HEK293 (cell line): ENCODE measurements at regions not wholly inside any gene's neighbourhood (a gene's known extent, or its start where the extent isn't known, plus 50 kb on each side); places are given as distances from the start of the nearest gene placed in this dataset.

Experiments used
- CTCF ChIA-PET: fragments of 350-600 bp; formaldehyde crosslinking; extraction: SDS; loops from one replicate; lab custom pipeline; 2021; ENCODE audit warnings: antibody characterized with exemption; lab: Yijun Ruan, JAX
- POLR2A ChIA-PET: fragments of 300-600 bp; formaldehyde crosslinking; extraction: SDS; loops from one replicate; lab custom pipeline; 2020; ENCODE audit warnings: antibody characterized with exemption, inconsistent platforms; lab: Yijun Ruan, JAX
- H3K27ac ChIP-seq: fragments of 200-500 bp; sonication (Bioruptor generic); 2 replicates; pipeline ENCODE4 v1.5.1; 2014; ENCODE audit warnings: low read depth, low read length, control low read depth, inconsistent platforms; ENCODE audit errors: extremely low read depth
- H3K36me3 ChIP-seq, 2 experiments: fragments of 200-500 bp in 1 of 2; sonication (Bioruptor generic) in 1 of 2; 1 replicate in 1 of 2; 2 replicates in 1 of 2; pipeline ENCODE4 v1.5.1; 2014 to 2017; ENCODE audit warnings: inconsistent platforms in 2 of 2, low read length in 2 of 2; ENCODE audit not compliant: control insufficient read depth in 2 of 2, insufficient read depth in 1 of 2
- H3K4me1 ChIP-seq: fragments of 200-500 bp; sonication (Bioruptor generic); 2 replicates; pipeline ENCODE4 v1.5.1; 2014; ENCODE audit warnings: mild to moderate bottlenecking, low read length, inconsistent platforms; ENCODE audit not compliant: control insufficient read depth, insufficient read depth
- H3K4me3 ChIP-seq: 2 replicates; pipeline ENCODE4 v1.5.1; 2011; ENCODE audit warnings: low read depth, mild to moderate bottlenecking, control low read depth, low read length, moderate library complexity
- H3K9me3 ChIP-seq: fragments of 200-500 bp; sonication (Bioruptor generic); 2 replicates; pipeline ENCODE4 v1.5.1; 2014; ENCODE audit warnings: low read depth, low read length, inconsistent platforms; ENCODE audit not compliant: control insufficient read depth, insufficient read depth
- IKZF3 ChIP-seq: fragments of 450-650 bp; IDR thresholded peaks from 2 replicates; pipeline ENCODE4 v1.5.0; 2018; ENCODE audit warnings: missing biosample characterization, mild to moderate bottlenecking, missing genetic modification characterization, moderate library complexity
- MZF1 ChIP-seq: fragments of 450-650 bp; formaldehyde crosslinking; IDR thresholded peaks from 2 replicates; pipeline ENCODE4 v1.5.1; 2017; ENCODE audit warnings: missing biosample characterization, missing genetic modification characterization, borderline replicate concordance
- PBX3 ChIP-seq: sonication (generic); formaldehyde crosslinking; IDR thresholded peaks from 2 replicates; pipeline ENCODE4 v1.8.1; 2022; ENCODE audit warnings: mild to moderate bottlenecking, moderate library complexity, missing genetic modification reagents
- PRDM2 ChIP-seq: fragments of 450-650 bp; formaldehyde crosslinking; IDR thresholded peaks from 2 replicates; pipeline ENCODE4 v1.5.1; 2016; ENCODE audit warnings: missing biosample characterization, missing genetic modification characterization, borderline replicate concordance
- PRDM6 ChIP-seq: fragments of 450-650 bp; formaldehyde crosslinking; IDR thresholded peaks from 2 replicates; pipeline ENCODE4 v1.5.1; 2017; ENCODE audit warnings: missing biosample characterization, missing genetic modification characterization
- SCRT2 ChIP-seq: fragments of 450-650 bp; formaldehyde crosslinking; IDR thresholded peaks from 2 replicates; pipeline ENCODE4 v1.5.1; 2016; ENCODE audit warnings: missing biosample characterization, missing genetic modification characterization
- YY1 ChIP-seq: fragments of 450-650 bp; formaldehyde crosslinking; IDR thresholded peaks from 2 replicates; pipeline ENCODE4 v1.5.1; 2018; ENCODE audit warnings: missing biosample characterization, missing genetic modification characterization
- ZBTB21 ChIP-seq: fragments of 450-650 bp; formaldehyde crosslinking; IDR thresholded peaks from 2 replicates; pipeline ENCODE4 v1.5.1; 2017; ENCODE audit warnings: missing biosample characterization, missing genetic modification characterization
- ZNF132 ChIP-seq: fragments of 450-650 bp; formaldehyde crosslinking; IDR thresholded peaks from 2 replicates; pipeline ENCODE4 v1.5.1; 2017; ENCODE audit warnings: missing biosample characterization, missing genetic modification characterization, borderline replicate concordance
- ZNF155 ChIP-seq: fragments of 450-650 bp; formaldehyde crosslinking; IDR thresholded peaks from 2 replicates; pipeline ENCODE4 v1.5.1; 2016; ENCODE audit warnings: missing biosample characterization, missing genetic modification characterization
- ZNF184 ChIP-seq: fragments of 450-650 bp; IDR thresholded peaks from 2 replicates; pipeline ENCODE4 v1.5.1; 2018; ENCODE audit warnings: missing biosample characterization, mild to moderate bottlenecking, missing genetic modification characterization
- ZNF19 ChIP-seq: fragments of 450-650 bp; formaldehyde crosslinking; IDR thresholded peaks from 2 replicates; pipeline ENCODE4; 2016; ENCODE audit warnings: missing biosample characterization, missing genetic modification characterization, low read depth
- ZNF280D ChIP-seq: fragments of 450-650 bp; formaldehyde crosslinking; IDR thresholded peaks from 2 replicates; pipeline ENCODE4 v1.5.1; 2016; ENCODE audit warnings: missing biosample characterization, missing genetic modification characterization
- ZNF324 ChIP-seq: fragments of 450-650 bp; formaldehyde crosslinking; IDR thresholded peaks from 2 replicates; pipeline ENCODE4 v1.5.1; 2016; ENCODE audit warnings: missing biosample characterization, missing genetic modification characterization
- ZNF391 ChIP-seq: fragments of 450-650 bp; formaldehyde crosslinking; IDR thresholded peaks from 2 replicates; pipeline ENCODE4 v1.5.1; 2016; ENCODE audit warnings: low read depth, missing biosample characterization, missing genetic modification characterization, borderline replicate concordance
- ZNF521 ChIP-seq: fragments of 450-650 bp; formaldehyde crosslinking; IDR thresholded peaks from 2 replicates; pipeline ENCODE4 v1.5.1; 2017; ENCODE audit warnings: missing biosample characterization, mild to moderate bottlenecking, missing genetic modification characterization
- ZNF639 ChIP-seq: fragments of 450-650 bp; formaldehyde crosslinking; IDR thresholded peaks from 2 replicates; pipeline ENCODE4 v1.5.1; 2016; ENCODE audit warnings: missing biosample characterization, missing genetic modification characterization
- ZNF645 ChIP-seq: fragments of 450-650 bp; formaldehyde crosslinking; IDR thresholded peaks from 2 replicates; pipeline ENCODE4; 2016; ENCODE audit warnings: missing biosample characterization, missing genetic modification characterization
- ZNF791 ChIP-seq: fragments of 450-650 bp; formaldehyde crosslinking; IDR thresholded peaks from 2 replicates; pipeline ENCODE4 v1.5.1; 2016; ENCODE audit warnings: missing biosample characterization, missing genetic modification characterization
- ZNF843 ChIP-seq: fragments of 450-650 bp; formaldehyde crosslinking; IDR thresholded peaks from 2 replicates; pipeline ENCODE4 v1.5.1; 2016; ENCODE audit warnings: missing biosample characterization, missing genetic modification characterization

GRCh38 chr15:69704229-69704628, 251.6 kb downstream of the RPLP1 start:
- Histone ChIP-seq H3K4me1 (no peaks in the 10 kb centered on the region), H3K9me3 (no peaks in the 10 kb centered on the region), H3K4me3 (no peak overlapping the region), H3K36me3 (no peaks in the 10 kb centered on the region), H3K27ac (no peak overlapping the region)
- POLR2A ChIA-PET = no interaction called here
- TF ChIP-seq ZNF645 (tag by site-specific recombination) (no peak), ZNF791 (tag by site-specific recombination) (no peak), ZNF391 (no peak), SCRT2 (tag by site-specific recombination) (no peak), MZF1 (tag by site-specific recombination) (no peak), ZNF843 (tag by site-specific recombination) (no peak), PRDM2 (no peak), IKZF3 (tag by site-specific recombination) (no peak), ZNF184 (no peak), ZNF521 (tag by site-specific recombination) (no peak)
- CTCF ChIA-PET = interaction anchor here (0.9 kb wide), 1 partner anchor 228 kb away, joined by 4 read pairs; no protein-coding TSS in a partner anchor

GRCh38 chr15:69704700-69705099, 252.1 kb downstream of the RPLP1 start:
- Histone ChIP-seq H3K4me1 (no peaks in the 10 kb centered on the region), H3K9me3 (no peaks in the 10 kb centered on the region), H3K4me3 (no peak overlapping the region), H3K27ac (no peak overlapping the region), H3K36me3 (no peaks in the 10 kb centered on the region)
- ChIA-PET POLR2A (no interaction called here), CTCF (interaction anchor here (0.9 kb wide), 1 partner anchor 228 kb away, joined by 4 read pairs; no protein-coding TSS in a partner anchor)
- TF ChIP-seq ZBTB21 (tag by site-specific recombination) = no peak
- no peak for TF ChIP-seq ZNF324 (tag by site-specific recombination)
- no peak for TF ChIP-seq ZNF280D (tag by site-specific recombination)
- TF ChIP-seq ZNF19 (tag by site-specific recombination) = no peak
- TF ChIP-seq ZNF155 (tag by site-specific recombination) = no peak
- no peak for TF ChIP-seq YY1 (tag by site-specific recombination)
- TF ChIP-seq ZNF639 (tag by site-specific recombination) = no peak
- no peak for TF ChIP-seq PBX3 (CRISPR knock-in tag)
- TF ChIP-seq ZNF132 (tag by site-specific recombination) = no peak
- TF ChIP-seq PRDM6 (tag by site-specific recombination) = no peak
